ENCODE measurements at regions not wholly inside any gene's neighbourhood (a gene's known extent, or its start where the extent isn't known, plus 50 kb on each side); places are given as distances from the start of the nearest gene placed in this dataset.
A peak's percentile ranks its signal among the peaks of the same experiment; 100 is the strongest.

GRCh38 chr10:9911488-9911887, 1106.2 kb upstream of the CELF2 start:
- no peak overlapping the region for H3K4me3 ChIP-seq
- no peak overlapping the region for H3K27ac ChIP-seq
- no peak for TF ChIP-seq CTCF (IDR thresholded peaks at IDR 0.05; ENCODE audit: low read depth, low read length)
- H3K36me3 ChIP-seq, result no peaks in the 10 kb centered on the region
- no peaks in the 10 kb centered on the region for H3K4me1 ChIP-seq (ENCODE audit: low read depth)
- no peak for DNase-seq (ENCODE audit: low read depth in 1 of 2, low spot score in 1 of 2)
- no peaks in the 10 kb centered on the region for H3K9me3 ChIP-seq (ENCODE audit: low read depth)
- no peaks in the 10 kb centered on the region for H3K27me3 ChIP-seq

- H3K27ac ChIP-seq, result no peak overlapping the region
These were observed 1103.7 kb upstream of the CELF2 start for GRCh38 chr10:9913876-9914514.

GRCh38 chr10:9921544-9921943, 1096.1 kb upstream of the CELF2 start:
- H3K4me3 ChIP-seq, result no peak overlapping the region
- peak in 1 of 2 donors; percentile 4 for DNase-seq (ENCODE audit: low read depth in 1 of 2, low spot score in 1 of 2)
- H3K4me1 ChIP-seq (ENCODE audit: low read depth), result no peaks in the 10 kb centered on the region
- no peaks in the 10 kb centered on the region for H3K36me3 ChIP-seq
- H3K27ac ChIP-seq, result no peak overlapping the region
- H3K27me3 ChIP-seq, result no peaks in the 10 kb centered on the region
- H3K9me3 ChIP-seq (ENCODE audit: low read depth), result no peaks in the 10 kb centered on the region
- no peak for TF ChIP-seq CTCF (IDR thresholded peaks at IDR 0.05; ENCODE audit: low read depth, low read length)

More at GRCh38 chr10:9913876-9914514, 1103.7 kb upstream of the CELF2 start:
- no peak overlapping the region for H3K4me3 ChIP-seq
- H3K27me3 ChIP-seq, result no peaks in the 10 kb centered on the region
- no peak for DNase-seq (ENCODE audit: low read depth in 1 of 2, low spot score in 1 of 2)
- no peaks in the 10 kb centered on the region for H3K9me3 ChIP-seq (ENCODE audit: low read depth)
- no peaks in the 10 kb centered on the region for H3K36me3 ChIP-seq
- H3K4me1 ChIP-seq (ENCODE audit: low read depth), result no peaks in the 10 kb centered on the region
- TF ChIP-seq CTCF (IDR thresholded peaks at IDR 0.05; ENCODE audit: low read depth, low read length), result no peak

- H3K9me3 ChIP-seq (ENCODE audit: low read depth), result no peaks in the 10 kb centered on the region
- H3K27me3 ChIP-seq, result no peaks in the 10 kb centered on the region
- DNase-seq (ENCODE audit: low read depth in 1 of 2, low spot score in 1 of 2), result no peak
- no peak overlapping the region for H3K27ac ChIP-seq
- no peaks in the 10 kb centered on the region for H3K4me1 ChIP-seq (ENCODE audit: low read depth)
- no peaks in the 10 kb centered on the region for H3K36me3 ChIP-seq
- TF ChIP-seq CTCF (IDR thresholded peaks at IDR 0.05; ENCODE audit: low read depth, low read length), result no peak
- no peak overlapping the region for H3K4me3 ChIP-seq
These were observed 1095.4 kb upstream of the CELF2 start for GRCh38 chr10:9922126-9922870.

GRCh38 chr10:9926003-9926402, 1091.7 kb upstream of the CELF2 start:
- Histone ChIP-seq H3K4me3 (no peak overlapping the region), H3K27ac (no peak overlapping the region), H3K27me3 (no peaks in the 10 kb centered on the region), H3K9me3 (ENCODE audit: low read depth) (no peaks in the 10 kb centered on the region), H3K36me3 (no peaks in the 10 kb centered on the region), H3K4me1 (ENCODE audit: low read depth) (no peaks in the 10 kb centered on the region)
- no peak for DNase-seq (ENCODE audit: low read depth in 1 of 2, low spot score in 1 of 2)
- no peak for TF ChIP-seq CTCF (IDR thresholded peaks at IDR 0.05; ENCODE audit: low read depth, low read length)
